ENCODE measurements at regions not wholly inside any gene's neighbourhood (a gene's known extent, or its start where the extent isn't known, plus 50 kb on each side); places are given as distances from the start of the nearest gene placed in this dataset.

DNA sequence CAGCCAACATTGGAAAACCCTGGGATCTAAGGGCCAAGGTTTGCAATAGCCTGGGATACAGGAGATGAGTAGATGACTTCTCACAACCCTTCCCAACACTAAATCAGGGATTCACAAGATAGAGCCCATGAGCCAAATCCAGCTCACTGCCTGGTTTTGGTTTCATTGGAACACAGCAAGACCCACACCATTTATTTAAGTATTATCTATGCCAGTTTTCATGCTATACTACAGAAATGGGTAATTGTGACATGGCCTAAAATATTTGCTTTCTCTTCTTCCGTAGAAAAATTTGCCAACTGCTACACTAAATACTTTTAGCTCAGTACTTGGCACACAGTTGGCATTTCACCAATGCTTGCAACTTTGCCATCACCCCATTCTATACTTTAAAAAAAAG lies 132.0 kb upstream of the LMCD1 start:
- H3K4me1 ChIP-seq (ENCODE audit: control insufficient read depth, insufficient read depth, low read length), result no peaks in the 10 kb centered on the region
- in situ Hi-C loops (cut with HindIII; ENCODE audit: low pct_unique_long_range_greater_than_20kb, low sequenced_read_pairs) (no loop called here), intact Hi-C loops (cut with micrococcal nuclease; ENCODE audit: unreplicated experiment) (no loop called here)
- BruUV-seq (replicated peaks), result no TSS peak
- no peak for ATAC-seq
- DNase-seq (ENCODE audit: low read depth, low spot score), result no peak
- CTCF ChIA-PET, result no interaction called here
- TF ChIP-seq, protein P1, sequence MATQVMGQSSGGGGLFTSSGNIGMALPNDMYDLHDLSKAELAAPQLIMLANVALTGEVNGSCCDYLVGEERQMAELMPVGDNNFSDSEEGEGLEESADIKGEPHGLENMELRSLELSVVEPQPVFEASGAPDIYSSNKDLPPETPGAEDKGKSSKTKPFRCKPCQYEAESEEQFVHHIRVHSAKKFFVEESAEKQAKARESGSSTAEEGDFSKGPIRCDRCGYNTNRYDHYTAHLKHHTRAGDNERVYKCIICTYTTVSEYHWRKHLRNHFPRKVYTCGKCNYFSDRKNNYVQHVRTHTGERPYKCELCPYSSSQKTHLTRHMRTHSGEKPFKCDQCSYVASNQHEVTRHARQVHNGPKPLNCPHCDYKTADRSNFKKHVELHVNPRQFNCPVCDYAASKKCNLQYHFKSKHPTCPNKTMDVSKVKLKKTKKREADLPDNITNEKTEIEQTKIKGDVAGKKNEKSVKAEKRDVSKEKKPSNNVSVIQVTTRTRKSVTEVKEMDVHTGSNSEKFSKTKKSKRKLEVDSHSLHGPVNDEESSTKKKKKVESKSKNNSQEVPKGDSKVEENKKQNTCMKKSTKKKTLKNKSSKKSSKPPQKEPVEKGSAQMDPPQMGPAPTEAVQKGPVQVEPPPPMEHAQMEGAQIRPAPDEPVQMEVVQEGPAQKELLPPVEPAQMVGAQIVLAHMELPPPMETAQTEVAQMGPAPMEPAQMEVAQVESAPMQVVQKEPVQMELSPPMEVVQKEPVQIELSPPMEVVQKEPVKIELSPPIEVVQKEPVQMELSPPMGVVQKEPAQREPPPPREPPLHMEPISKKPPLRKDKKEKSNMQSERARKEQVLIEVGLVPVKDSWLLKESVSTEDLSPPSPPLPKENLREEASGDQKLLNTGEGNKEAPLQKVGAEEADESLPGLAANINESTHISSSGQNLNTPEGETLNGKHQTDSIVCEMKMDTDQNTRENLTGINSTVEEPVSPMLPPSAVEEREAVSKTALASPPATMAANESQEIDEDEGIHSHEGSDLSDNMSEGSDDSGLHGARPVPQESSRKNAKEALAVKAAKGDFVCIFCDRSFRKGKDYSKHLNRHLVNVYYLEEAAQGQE (IDR thresholded peaks at IDR 0.05; ENCODE audit: insufficient read depth in 1 of 2, low read depth in 2 of 2, low read length in 1 of 2), result no peak
- TF ChIP-seq, protein P2, sequence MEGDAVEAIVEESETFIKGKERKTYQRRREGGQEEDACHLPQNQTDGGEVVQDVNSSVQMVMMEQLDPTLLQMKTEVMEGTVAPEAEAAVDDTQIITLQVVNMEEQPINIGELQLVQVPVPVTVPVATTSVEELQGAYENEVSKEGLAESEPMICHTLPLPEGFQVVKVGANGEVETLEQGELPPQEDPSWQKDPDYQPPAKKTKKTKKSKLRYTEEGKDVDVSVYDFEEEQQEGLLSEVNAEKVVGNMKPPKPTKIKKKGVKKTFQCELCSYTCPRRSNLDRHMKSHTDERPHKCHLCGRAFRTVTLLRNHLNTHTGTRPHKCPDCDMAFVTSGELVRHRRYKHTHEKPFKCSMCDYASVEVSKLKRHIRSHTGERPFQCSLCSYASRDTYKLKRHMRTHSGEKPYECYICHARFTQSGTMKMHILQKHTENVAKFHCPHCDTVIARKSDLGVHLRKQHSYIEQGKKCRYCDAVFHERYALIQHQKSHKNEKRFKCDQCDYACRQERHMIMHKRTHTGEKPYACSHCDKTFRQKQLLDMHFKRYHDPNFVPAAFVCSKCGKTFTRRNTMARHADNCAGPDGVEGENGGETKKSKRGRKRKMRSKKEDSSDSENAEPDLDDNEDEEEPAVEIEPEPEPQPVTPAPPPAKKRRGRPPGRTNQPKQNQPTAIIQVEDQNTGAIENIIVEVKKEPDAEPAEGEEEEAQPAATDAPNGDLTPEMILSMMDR (IDR thresholded peaks at IDR 0.05), result no peak
- TF ChIP-seq TCF7L2 (IDR thresholded peaks at IDR 0.05; ENCODE audit: low read depth, low read length), result no peak
- no peak for TF ChIP-seq SIN3A (IDR thresholded peaks at IDR 0.05; ENCODE audit: borderline replicate concordance, insufficient read depth, low read depth, low read length)
- TF ChIP-seq POLR2AphosphoS5 (IDR thresholded peaks at IDR 0.05; ENCODE audit: low read depth, low read length), result no peak
- no peak overlapping the region for H3K4me3 ChIP-seq (ENCODE audit: low read depth in 2 of 2, low read length in 2 of 2)
- no peaks in the 10 kb centered on the region for H3K9me3 ChIP-seq (ENCODE audit: control insufficient read depth, insufficient read depth, low read depth, low read length)
- POLR2A ChIA-PET, result no interaction called here
- no peaks in the 10 kb centered on the region for H3K27me3 ChIP-seq (ENCODE audit: control insufficient read depth, insufficient read depth, low read length)
- no peak overlapping the region for H3K27ac ChIP-seq (ENCODE audit: low read length)
- no peaks in the 10 kb centered on the region for H3K36me3 ChIP-seq (ENCODE audit: control insufficient read depth, insufficient read depth, low read length)

DNA sequence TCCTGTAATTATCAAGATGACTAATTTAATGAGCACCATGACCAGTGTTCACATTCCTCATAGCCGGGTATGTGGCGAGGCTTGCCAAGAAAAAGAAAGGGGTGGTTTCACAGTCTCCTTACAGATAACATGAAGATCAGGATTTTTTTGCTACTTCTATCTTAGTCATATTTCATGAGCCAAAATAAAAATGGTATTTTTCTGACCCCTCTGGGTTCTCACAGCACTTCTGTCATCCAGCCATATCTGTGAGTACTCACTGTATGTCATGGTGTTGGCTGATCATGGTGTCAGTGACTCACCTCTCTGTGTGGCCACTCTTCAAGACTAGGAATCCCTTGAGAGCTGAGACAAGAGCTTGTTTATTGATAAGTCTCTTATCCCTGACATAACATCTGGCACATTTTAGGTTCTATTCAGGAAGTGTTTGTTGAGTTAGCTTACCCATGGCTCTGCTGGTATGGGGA lies 130.5 kb upstream of the LMCD1 start:
- intact Hi-C loops (cut with micrococcal nuclease; ENCODE audit: unreplicated experiment) (no loop called here), in situ Hi-C loops (cut with HindIII; ENCODE audit: low pct_unique_long_range_greater_than_20kb, low sequenced_read_pairs) (no loop called here)
- Histone ChIP-seq H3K27me3 (ENCODE audit: control insufficient read depth, insufficient read depth, low read length) (no peaks in the 10 kb centered on the region), H3K36me3 (ENCODE audit: control insufficient read depth, insufficient read depth, low read length) (no peaks in the 10 kb centered on the region), H3K27ac (ENCODE audit: low read length) (no peak overlapping the region), H3K9me3 (ENCODE audit: control insufficient read depth, insufficient read depth, low read depth, low read length) (no peaks in the 10 kb centered on the region), H3K4me1 (ENCODE audit: control insufficient read depth, insufficient read depth, low read length) (no peaks in the 10 kb centered on the region), H3K4me3 (ENCODE audit: low read depth in 2 of 2, low read length in 2 of 2) (no peak overlapping the region)
- ChIA-PET CTCF (no interaction called here), POLR2A (no interaction called here)
- DNase-seq (ENCODE audit: low read depth, low spot score) (no peak), ATAC-seq (no peak)
- BruUV-seq (replicated peaks), result no TSS peak
- TF ChIP-seq, protein P1 (IDR thresholded peaks at IDR 0.05; ENCODE audit: insufficient read depth in 1 of 2, low read depth in 2 of 2, low read length in 1 of 2), result no peak
- TF ChIP-seq TCF7L2 (IDR thresholded peaks at IDR 0.05; ENCODE audit: low read depth, low read length), result no peak
